GM23248 (cell line): ENCODE measurements at regions not wholly inside any gene's neighbourhood (a gene's known extent, or its start where the extent isn't known, plus 50 kb on each side); places are given as distances from the start of the nearest gene placed in this dataset.

Experiments
- EZH2 ChIP-seq: fragments of 200-600 bp; sonication (generic); IDR thresholded peaks from 2 replicates; pipeline ENCODE4 v1.6.1; 2018; ENCODE audit warnings: antibody characterized with exemption, mild to moderate bottlenecking; ENCODE audit not compliant: insufficient read depth, poor library complexity, severe bottlenecking
- EZH2phosphoT487 ChIP-seq: fragments of 200-600 bp; sonication (generic); IDR thresholded peaks from 2 replicates; pipeline ENCODE4 v1.6.1; 2018; ENCODE audit warnings: antibody characterized with exemption, moderate library complexity, mild to moderate bottlenecking, low read depth; ENCODE audit not compliant: insufficient read depth

DNA sequence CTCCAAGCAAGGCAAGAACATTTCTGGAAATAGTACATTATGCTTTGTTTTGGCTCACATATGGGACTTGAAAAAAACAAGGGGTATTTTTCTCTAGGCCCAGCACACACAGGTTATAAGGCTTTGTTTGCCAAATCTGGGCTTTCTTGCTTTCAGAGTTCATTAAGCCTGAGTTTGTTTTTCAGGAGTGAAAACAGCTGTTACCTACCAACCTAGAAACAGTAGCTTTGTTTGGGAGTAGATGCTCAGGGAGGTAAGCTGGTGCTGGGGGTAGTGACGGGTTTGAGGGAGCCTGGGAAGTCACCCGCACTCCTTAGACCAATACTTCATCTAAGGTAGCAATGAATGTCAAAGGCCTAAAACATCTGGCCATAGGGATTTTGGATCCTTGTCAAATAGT, 241.2 kb downstream of the KBTBD8 start:
- TF ChIP-seq EZH2phosphoT487 (no peak), EZH2 (no peak)
